Loucy (cell line): ENCODE measurements at regions not wholly inside any gene's neighbourhood (a gene's known extent, or its start where the extent isn't known, plus 50 kb on each side); places are given as distances from the start of the nearest gene placed in this dataset.

ENCODE experiments used
- H2AFZ ChIP-seq: fragments of 200-600 bp; sonication (generic); 2 replicates; pipeline ENCODE4 v1.6.0; 2016; ENCODE audit warnings: antibody characterized with exemption, mild to moderate bottlenecking, low read length, moderate library complexity
- H3F3A ChIP-seq: fragments of 200-600 bp; 2 replicates; pipeline ENCODE4 v1.6.0; 2016; ENCODE audit warnings: antibody characterized with exemption, low read depth, mild to moderate bottlenecking
- H3K27me3 ChIP-seq: fragments of 200-600 bp; sonication (generic); 2 replicates; pipeline ENCODE4 v1.6.1; 2014; ENCODE audit warnings: low read length, mild to moderate bottlenecking; ENCODE audit not compliant: insufficient read depth, poor library complexity, severe bottlenecking
- H3K36me3 ChIP-seq: fragments of 200-600 bp; sonication (generic); 2 replicates; pipeline ENCODE4 v1.6.1; 2016; ENCODE audit warnings: low read length; ENCODE audit not compliant: insufficient read depth
- H3K4me1 ChIP-seq: fragments of 200-600 bp; sonication (generic); 2 replicates; pipeline ENCODE4 v1.5.1; 2014; ENCODE audit warnings: low read length, mild to moderate bottlenecking; ENCODE audit not compliant: insufficient read depth, poor library complexity, severe bottlenecking
- H3K4me2 ChIP-seq: fragments of 200-600 bp; sonication (generic); 2 replicates; pipeline ENCODE4 v1.6.0; 2014; ENCODE audit warnings: antibody characterized with exemption, low read length, low read depth, mild to moderate bottlenecking; ENCODE audit not compliant: poor library complexity, severe bottlenecking
- H3K4me3 ChIP-seq: fragments of 200-600 bp; sonication (generic); 2 replicates; pipeline ENCODE4 v1.5.1; 2014; ENCODE audit warnings: low read length, mild to moderate bottlenecking, mixed read lengths; ENCODE audit not compliant: poor library complexity, severe bottlenecking
- H3K79me2 ChIP-seq: fragments of 200-600 bp; sonication (generic); 2 replicates; pipeline ENCODE4 v1.6.1; 2014; ENCODE audit warnings: low read length; ENCODE audit not compliant: insufficient read depth
- H3K9ac ChIP-seq: fragments of 200-600 bp; sonication (generic); 2 replicates; pipeline ENCODE4 v1.6.0; 2014; ENCODE audit warnings: mild to moderate bottlenecking, low read depth, low read length, moderate library complexity; ENCODE audit not compliant: poor library complexity, severe bottlenecking
- H3K9me2 ChIP-seq: fragments of 200-600 bp; sonication (generic); replicated peaks from 2 replicates; pipeline ENCODE4 v1.6.1; 2016; ENCODE audit warnings: low read depth, low read length, mixed read lengths
- H3K9me3 ChIP-seq: fragments of 200-600 bp; sonication (generic); 2 replicates; pipeline ENCODE4 v1.6.1; 2014; ENCODE audit warnings: mild to moderate bottlenecking, antibody characterized with exemption, low read length, low read depth; ENCODE audit not compliant: insufficient read depth
- H4K20me1 ChIP-seq: fragments of 200-600 bp; sonication (generic); 2 replicates; pipeline ENCODE4 v1.6.0; 2014; ENCODE audit warnings: antibody characterized with exemption, low read length, mild to moderate bottlenecking; ENCODE audit not compliant: insufficient read depth, poor library complexity, severe bottlenecking
- EZH2phosphoT487 ChIP-seq: fragments of 200-600 bp; IDR thresholded peaks from 2 replicates; pipeline ENCODE4 v1.6.1; 2018; ENCODE audit warnings: antibody characterized with exemption, mild to moderate bottlenecking, moderate library complexity, borderline replicate concordance
- TF ChIP-seq, protein P1 (sequence below): fragments of 200-600 bp; sonication (generic); conservative IDR thresholded peaks from 2 replicates; pipeline ENCODE4 v1.5.1; 2014; ENCODE audit warnings: mild to moderate bottlenecking, antibody characterized with exemption, low read length

- Histone ChIP-seq H4K20me1 (no peaks in the 10 kb centered on the region), H3K79me2 (no peaks in the 10 kb centered on the region), H3K9me2 (no peaks in the 10 kb centered on the region), H3K27me3 (no peaks in the 10 kb centered on the region), H2AFZ (no peak overlapping the region), H3K4me1 (no peaks in the 10 kb centered on the region), H3K4me2 (no peak overlapping the region), H3K9me3 (no peaks in the 10 kb centered on the region), H3K36me3 (no peaks in the 10 kb centered on the region), H3K4me3 (no peak overlapping the region), H3K9ac (no peak overlapping the region), H3F3A (no peaks in the 10 kb centered on the region)
- TF ChIP-seq, protein P1, sequence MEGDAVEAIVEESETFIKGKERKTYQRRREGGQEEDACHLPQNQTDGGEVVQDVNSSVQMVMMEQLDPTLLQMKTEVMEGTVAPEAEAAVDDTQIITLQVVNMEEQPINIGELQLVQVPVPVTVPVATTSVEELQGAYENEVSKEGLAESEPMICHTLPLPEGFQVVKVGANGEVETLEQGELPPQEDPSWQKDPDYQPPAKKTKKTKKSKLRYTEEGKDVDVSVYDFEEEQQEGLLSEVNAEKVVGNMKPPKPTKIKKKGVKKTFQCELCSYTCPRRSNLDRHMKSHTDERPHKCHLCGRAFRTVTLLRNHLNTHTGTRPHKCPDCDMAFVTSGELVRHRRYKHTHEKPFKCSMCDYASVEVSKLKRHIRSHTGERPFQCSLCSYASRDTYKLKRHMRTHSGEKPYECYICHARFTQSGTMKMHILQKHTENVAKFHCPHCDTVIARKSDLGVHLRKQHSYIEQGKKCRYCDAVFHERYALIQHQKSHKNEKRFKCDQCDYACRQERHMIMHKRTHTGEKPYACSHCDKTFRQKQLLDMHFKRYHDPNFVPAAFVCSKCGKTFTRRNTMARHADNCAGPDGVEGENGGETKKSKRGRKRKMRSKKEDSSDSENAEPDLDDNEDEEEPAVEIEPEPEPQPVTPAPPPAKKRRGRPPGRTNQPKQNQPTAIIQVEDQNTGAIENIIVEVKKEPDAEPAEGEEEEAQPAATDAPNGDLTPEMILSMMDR, result no peak
- no peak for TF ChIP-seq EZH2phosphoT487
These were observed 303.3 kb downstream of the TECRL start for GRCh38 chr4:64105903-64106302.

GRCh38 chr4:64095398-64095797 is 313.9 kb downstream of the TECRL start:
- Histone ChIP-seq H3K36me3 (no peaks in the 10 kb centered on the region), H3K4me1 (no peaks in the 10 kb centered on the region), H3K79me2 (no peaks in the 10 kb centered on the region), H3K9me3 (no peaks in the 10 kb centered on the region), H3K27me3 (no peaks in the 10 kb centered on the region), H3K4me3 (no peak overlapping the region), H2AFZ (peak overlapping the region; percentile 15; the same call in 1 of the 2 replicates), H4K20me1 (no peaks in the 10 kb centered on the region), H3K9me2 (no peaks in the 10 kb centered on the region), H3K4me2 (no peak overlapping the region), H3K9ac (no peak overlapping the region), H3F3A (no peaks in the 10 kb centered on the region)
- TF ChIP-seq, protein P1, result no peak
- no peak for TF ChIP-seq EZH2phosphoT487

- TF ChIP-seq, protein P1, result no peak
- no peak for TF ChIP-seq EZH2phosphoT487
- Histone ChIP-seq H3K9ac (no peak overlapping the region), H3K9me2 (0 out of 2 replicates have a peak, but pooled peaks cover 4% of the 10 kb centered on the region), H3K4me1 (no peaks in the 10 kb centered on the region), H3K9me3 (no peaks in the 10 kb centered on the region), H3K36me3 (no peaks in the 10 kb centered on the region), H3F3A (no peaks in the 10 kb centered on the region), H3K4me3 (no peak overlapping the region), H3K4me2 (no peak overlapping the region), H3K27me3 (no peaks in the 10 kb centered on the region), H2AFZ (no peak overlapping the region), H3K79me2 (no peaks in the 10 kb centered on the region), H4K20me1 (no peaks in the 10 kb centered on the region)
These were observed 329.9 kb downstream of the TECRL start for GRCh38 chr4:64079316-64079715.
